ENCODE measurements at regions not wholly inside any gene's neighbourhood (a gene's known extent, or its start where the extent isn't known, plus 50 kb on each side); places are given as distances from the start of the nearest gene placed in this dataset.

DNA sequence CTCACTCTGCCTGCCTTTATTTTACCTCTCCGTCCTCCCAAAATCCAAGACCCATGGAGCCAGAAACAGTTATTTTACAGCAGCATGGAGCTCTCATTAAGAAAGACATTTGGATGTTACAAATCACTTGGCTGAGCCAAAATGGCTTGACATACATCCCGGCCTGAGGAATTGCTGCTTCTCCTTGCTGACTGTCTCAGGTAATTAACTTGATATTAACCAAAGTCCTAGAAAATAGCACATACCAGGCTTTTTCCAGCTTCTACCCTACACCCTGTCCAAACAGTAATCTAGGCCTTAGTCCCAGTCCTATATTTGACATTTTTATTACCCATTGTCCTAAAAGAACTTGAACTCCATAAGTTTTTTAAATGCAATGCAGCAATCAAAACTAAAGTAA is 205.0 kb downstream of the TMX3 start (continued):
- TF ChIP-seq, protein P1, sequence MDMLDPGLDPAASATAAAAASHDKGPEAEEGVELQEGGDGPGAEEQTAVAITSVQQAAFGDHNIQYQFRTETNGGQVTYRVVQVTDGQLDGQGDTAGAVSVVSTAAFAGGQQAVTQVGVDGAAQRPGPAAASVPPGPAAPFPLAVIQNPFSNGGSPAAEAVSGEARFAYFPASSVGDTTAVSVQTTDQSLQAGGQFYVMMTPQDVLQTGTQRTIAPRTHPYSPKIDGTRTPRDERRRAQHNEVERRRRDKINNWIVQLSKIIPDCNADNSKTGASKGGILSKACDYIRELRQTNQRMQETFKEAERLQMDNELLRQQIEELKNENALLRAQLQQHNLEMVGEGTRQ (IDR thresholded peaks at IDR 0.05; ENCODE audit: low read length), result no peak
- TF ChIP-seq HDAC2 (IDR thresholded peaks at IDR 0.05; ENCODE audit: borderline replicate concordance in 1 of 2, low read depth in 2 of 2, low read length in 2 of 2), result no peak
- no peak for TF ChIP-seq ZNF274 (IDR thresholded peaks at IDR 0.05; ENCODE audit: borderline replicate concordance, extremely low read depth, low read length)
- no peak for TF ChIP-seq RBBP5 (IDR thresholded peaks at IDR 0.05; ENCODE audit: borderline replicate concordance, low read depth, low read length)
